ENCODE measurements at regions not wholly inside any gene's neighbourhood (a gene's known extent, or its start where the extent isn't known, plus 50 kb on each side); places are given as distances from the start of the nearest gene placed in this dataset.
"Not testable (repeated sequence)": the region's sequence is repeated elsewhere in the genome, so short reads cannot be mapped to it uniquely, and the experiment has no call there.

DNA sequence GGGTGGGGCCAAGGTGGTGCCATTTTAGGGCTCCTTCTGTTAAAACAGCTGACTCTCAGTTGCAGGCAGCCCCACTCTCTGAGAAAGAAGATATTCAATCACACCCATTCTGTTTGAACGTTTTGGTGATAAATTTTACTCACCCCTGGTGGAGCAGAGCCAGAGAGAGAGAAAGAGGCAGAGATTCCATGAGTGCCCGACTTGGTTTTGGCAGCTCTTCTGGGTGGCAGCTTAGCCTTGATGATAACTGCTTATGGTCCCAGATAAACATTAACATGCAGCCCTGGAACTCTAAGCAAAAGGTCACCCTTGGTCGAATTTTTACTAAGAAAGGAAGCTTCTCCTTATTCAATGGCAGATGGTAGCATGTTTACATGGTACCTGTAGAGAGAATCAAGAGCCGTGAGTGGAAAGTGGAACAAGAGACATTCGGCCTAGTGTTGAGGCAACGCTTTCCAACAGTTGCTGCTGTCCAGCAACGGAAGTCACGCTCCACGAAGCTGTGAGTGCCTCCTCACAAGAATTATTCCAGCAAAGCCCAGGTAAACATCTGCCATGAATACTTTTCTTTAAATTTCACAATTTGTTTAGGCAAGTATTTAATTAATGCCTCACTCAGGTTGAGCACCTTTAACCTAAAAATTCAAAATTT, 530.6 kb upstream of the ROBO2 start:
- H3K4me1 ChIP-seq (ENCODE audit: insufficient read depth, low read length), result no peaks in the 10 kb centered on the region
- no peak overlapping the region for H3K9ac ChIP-seq (ENCODE audit: low read depth, low read length)
- no peaks in the 10 kb centered on the region for H3K36me3 ChIP-seq (ENCODE audit: insufficient read depth, low read length)
- no peaks in the 10 kb centered on the region; the same call in 1 of the 2 replicates for H3K9me3 ChIP-seq (ENCODE audit: control insufficient read depth, insufficient read depth, low read length)

GRCh38 chr3:76514836-76515235, 525.1 kb upstream of the ROBO2 start:
- H3K9me3 ChIP-seq (ENCODE audit: control insufficient read depth, insufficient read depth, low read length), result no peaks in the 10 kb centered on the region
- no peaks in the 10 kb centered on the region for H3K36me3 ChIP-seq (ENCODE audit: insufficient read depth, low read length)
- no peak overlapping the region for H3K9ac ChIP-seq (ENCODE audit: low read depth, low read length)
- H3K4me1 ChIP-seq (ENCODE audit: insufficient read depth, low read length), result no peaks in the 10 kb centered on the region

- Histone ChIP-seq H3K36me3 (ENCODE audit: insufficient read depth, low read length) (no peaks in the 10 kb centered on the region), H3K4me1 (ENCODE audit: insufficient read depth, low read length) (no peaks in the 10 kb centered on the region; the same call in 1 of the 2 replicates), H3K9ac (ENCODE audit: low read depth, low read length) (no peak overlapping the region), H3K9me3 (ENCODE audit: control insufficient read depth, insufficient read depth, low read length) (no peaks in the 10 kb centered on the region)
These were observed 516.6 kb upstream of the ROBO2 start for GRCh38 chr3:76523337-76523736.

GRCh38 chr3:76525726-76526125, 514.2 kb upstream of the ROBO2 start:
- Histone ChIP-seq H3K9ac (ENCODE audit: low read depth, low read length) (no peak overlapping the region), H3K36me3 (ENCODE audit: insufficient read depth, low read length) (no peaks in the 10 kb centered on the region), H3K4me1 (ENCODE audit: insufficient read depth, low read length) (peaks cover 3% of the 10 kb centered on the region; the same call in 1 of the 2 replicates), H3K9me3 (ENCODE audit: control insufficient read depth, insufficient read depth, low read length) (no peaks in the 10 kb centered on the region)

DNA sequence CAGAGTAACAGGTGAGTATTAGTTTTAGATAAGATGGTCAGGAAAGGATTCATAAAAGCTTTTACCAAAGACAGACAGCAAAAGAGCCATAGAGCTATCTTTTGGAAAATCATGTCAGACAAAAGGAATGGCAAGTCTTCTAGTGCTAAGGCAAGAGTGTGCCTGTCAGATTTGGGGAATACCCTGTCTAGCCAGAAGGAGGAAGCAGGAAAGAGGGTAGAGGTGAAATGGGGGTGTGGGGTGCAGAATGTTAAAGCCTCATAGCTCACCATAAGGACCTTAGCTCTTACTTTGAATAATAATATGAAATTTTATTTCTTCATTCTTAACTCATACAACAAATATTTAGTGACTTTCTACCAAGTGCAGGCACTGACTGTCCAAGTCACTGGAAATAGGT, 512.1 kb upstream of the ROBO2 start:
- no peaks in the 10 kb centered on the region for H3K9me3 ChIP-seq (ENCODE audit: control insufficient read depth, insufficient read depth, low read length)
- no peaks in the 10 kb centered on the region for H3K36me3 ChIP-seq (ENCODE audit: insufficient read depth, low read length)
- H3K9ac ChIP-seq (ENCODE audit: low read depth, low read length), result no peak overlapping the region

GRCh38 chr3:76532158-76532822, 507.6 kb upstream of the ROBO2 start:
- no peaks in the 10 kb centered on the region; the same call in 1 of the 2 replicates for H3K36me3 ChIP-seq (ENCODE audit: insufficient read depth, low read length)
- H3K9me3 ChIP-seq (ENCODE audit: control insufficient read depth, insufficient read depth, low read length), result no peaks in the 10 kb centered on the region
- no peak overlapping the region for H3K9ac ChIP-seq (ENCODE audit: low read depth, low read length)

More for the DNA sequence above, 512.1 kb upstream of the ROBO2 start:
- H3K4me1 ChIP-seq (ENCODE audit: insufficient read depth, low read length), result peaks cover 3% of the 10 kb centered on the region; the same call in 1 of the 2 replicates

DNA sequence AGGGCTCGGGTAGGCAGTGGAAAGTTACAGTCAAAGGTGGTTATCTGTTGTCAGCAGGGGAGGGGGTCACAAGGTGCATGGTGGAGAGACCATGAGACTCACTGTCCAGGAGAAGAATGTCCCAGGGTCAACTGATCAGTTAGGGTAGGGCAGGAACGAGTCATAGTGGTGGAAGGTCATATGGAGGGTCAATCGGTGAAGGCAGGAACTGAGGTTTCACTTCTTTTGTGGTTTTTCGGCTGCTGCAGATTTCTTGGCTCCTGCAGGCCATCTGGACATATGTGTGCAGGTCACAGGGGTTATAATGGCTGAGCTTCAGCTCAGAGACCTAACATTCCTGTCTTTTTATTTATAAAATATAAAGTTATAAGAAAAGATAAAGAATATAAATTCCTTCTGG, 506.2 kb upstream of the ROBO2 start:
- not testable (repeated sequence) for H3K9me3 ChIP-seq (ENCODE audit: control insufficient read depth, insufficient read depth, low read length); H3K4me1 ChIP-seq (ENCODE audit: insufficient read depth, low read length); H3K36me3 ChIP-seq (ENCODE audit: insufficient read depth, low read length); H3K9ac ChIP-seq (ENCODE audit: low read depth, low read length)

More at GRCh38 chr3:76532158-76532822, 507.6 kb upstream of the ROBO2 start:
- peaks cover 9% of the 10 kb centered on the region for H3K4me1 ChIP-seq (ENCODE audit: insufficient read depth, low read length)

- H3K36me3 ChIP-seq (ENCODE audit: insufficient read depth, low read length); H3K9me3 ChIP-seq (ENCODE audit: control insufficient read depth, insufficient read depth, low read length); H3K9ac ChIP-seq (ENCODE audit: low read depth, low read length): not testable (repeated sequence)
- H3K4me1 ChIP-seq (ENCODE audit: insufficient read depth, low read length), result peaks cover 13% of the 10 kb centered on the region
These were observed 502.0 kb upstream of the ROBO2 start for GRCh38 chr3:76537857-76538256.

DNA sequence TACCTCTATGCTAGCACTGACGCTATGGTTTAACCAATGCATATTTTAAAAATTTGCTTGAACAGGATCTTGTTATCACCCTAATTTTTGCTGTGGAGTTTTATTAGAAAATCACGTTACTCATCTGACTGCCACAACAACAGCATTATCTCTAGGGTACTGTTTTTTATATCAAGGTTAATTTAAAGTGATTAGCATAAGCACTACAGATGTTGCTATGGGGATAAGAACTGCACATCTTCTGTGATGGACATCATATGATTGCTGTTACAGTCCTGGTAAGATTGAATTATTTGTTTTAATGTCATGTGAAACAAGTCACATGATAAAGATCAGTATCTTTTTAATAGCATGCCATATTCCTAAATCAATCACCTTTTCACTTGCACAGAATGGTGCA, 492.2 kb upstream of the ROBO2 start:
- H3K4me1 ChIP-seq (ENCODE audit: insufficient read depth, low read length), result no peaks in the 10 kb centered on the region
- no peaks in the 10 kb centered on the region for H3K36me3 ChIP-seq (ENCODE audit: insufficient read depth, low read length)
- no peaks in the 10 kb centered on the region; the same call in 1 of the 2 replicates for H3K9me3 ChIP-seq (ENCODE audit: control insufficient read depth, insufficient read depth, low read length)
- no peak overlapping the region for H3K9ac ChIP-seq (ENCODE audit: low read depth, low read length)

DNA sequence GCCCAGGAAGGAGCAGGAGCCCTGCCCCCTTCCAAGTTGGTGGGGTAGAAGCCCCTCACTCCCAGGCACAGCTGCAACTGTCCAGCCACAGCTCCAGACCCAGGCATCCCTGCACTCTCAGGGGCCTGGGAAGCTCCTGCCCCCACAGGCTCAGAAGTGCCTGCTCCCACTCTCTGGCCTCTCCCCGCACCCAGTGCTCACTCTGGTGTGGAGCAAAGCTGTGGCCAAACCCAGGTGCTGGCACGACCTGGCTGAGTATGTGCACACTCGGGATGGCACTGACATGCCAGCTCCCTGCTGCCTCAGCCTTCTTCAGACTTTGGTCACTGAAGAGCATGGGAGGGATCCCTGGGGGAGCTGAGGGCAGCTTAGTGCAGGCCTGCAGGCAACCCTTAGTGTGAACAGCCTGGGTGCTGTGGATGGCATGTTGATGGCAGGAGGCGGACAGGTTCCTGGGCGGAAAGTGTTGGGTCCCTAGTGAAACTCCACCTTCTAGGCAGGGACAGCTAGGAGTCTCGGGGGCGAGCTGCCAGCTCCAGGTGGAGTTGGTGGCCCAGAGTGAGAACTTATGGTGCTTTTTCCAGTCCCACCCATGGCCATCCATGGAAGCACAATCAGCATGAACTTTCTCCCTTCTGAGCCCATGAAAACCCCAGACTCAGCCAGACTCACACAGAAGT, 489.2 kb upstream of the ROBO2 start:
- no peaks in the 10 kb centered on the region; the same call in 1 of the 2 replicates for H3K9me3 ChIP-seq (ENCODE audit: control insufficient read depth, insufficient read depth, low read length)
- no peaks in the 10 kb centered on the region for H3K36me3 ChIP-seq (ENCODE audit: insufficient read depth, low read length)
- H3K9ac ChIP-seq (ENCODE audit: low read depth, low read length), result no peak overlapping the region
- H3K4me1 ChIP-seq (ENCODE audit: insufficient read depth, low read length), result no peaks in the 10 kb centered on the region

- no peaks in the 10 kb centered on the region; the same call in 1 of the 2 replicates for H3K9me3 ChIP-seq (ENCODE audit: control insufficient read depth, insufficient read depth, low read length)
- no peak overlapping the region for H3K9ac ChIP-seq (ENCODE audit: low read depth, low read length)
- no peaks in the 10 kb centered on the region for H3K4me1 ChIP-seq (ENCODE audit: insufficient read depth, low read length)
These were observed 488.2 kb upstream of the ROBO2 start for GRCh38 chr3:76551739-76552138.

DNA sequence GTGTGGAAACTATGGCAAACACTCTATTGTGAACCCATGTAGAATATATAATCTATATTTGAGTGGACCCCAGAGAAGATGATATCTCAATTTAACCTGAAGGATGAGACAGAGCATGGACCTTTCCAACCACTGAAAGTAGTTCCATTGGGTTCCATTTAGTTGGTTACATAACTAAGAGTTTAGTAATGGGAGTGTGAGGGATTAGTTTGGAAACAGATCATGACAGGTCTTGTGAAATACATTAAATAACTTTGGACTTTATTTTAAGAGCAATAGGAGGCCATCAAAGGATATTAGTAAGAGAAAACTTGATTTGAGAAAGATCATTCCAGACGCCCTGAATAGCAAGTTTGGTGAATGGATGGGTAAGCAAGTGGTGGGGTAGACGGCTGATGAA, 487.2 kb upstream of the ROBO2 start:
- Histone ChIP-seq H3K9ac (ENCODE audit: low read depth, low read length) (no peak overlapping the region), H3K9me3 (ENCODE audit: control insufficient read depth, insufficient read depth, low read length) (no peaks in the 10 kb centered on the region; the same call in 1 of the 2 replicates), H3K36me3 (ENCODE audit: insufficient read depth, low read length) (no peaks in the 10 kb centered on the region), H3K4me1 (ENCODE audit: insufficient read depth, low read length) (no peaks in the 10 kb centered on the region)

More at GRCh38 chr3:76551739-76552138, 488.2 kb upstream of the ROBO2 start:
- no peaks in the 10 kb centered on the region for H3K36me3 ChIP-seq (ENCODE audit: insufficient read depth, low read length)

- no peaks in the 10 kb centered on the region; the same call in 1 of the 2 replicates for H3K9me3 ChIP-seq (ENCODE audit: control insufficient read depth, insufficient read depth, low read length)
- H3K9ac ChIP-seq (ENCODE audit: low read depth, low read length), result no peak overlapping the region
- no peaks in the 10 kb centered on the region for H3K36me3 ChIP-seq (ENCODE audit: insufficient read depth, low read length)
- no peaks in the 10 kb centered on the region for H3K4me1 ChIP-seq (ENCODE audit: insufficient read depth, low read length)
These were observed 485.2 kb upstream of the ROBO2 start for GRCh38 chr3:76554707-76555106.

DNA sequence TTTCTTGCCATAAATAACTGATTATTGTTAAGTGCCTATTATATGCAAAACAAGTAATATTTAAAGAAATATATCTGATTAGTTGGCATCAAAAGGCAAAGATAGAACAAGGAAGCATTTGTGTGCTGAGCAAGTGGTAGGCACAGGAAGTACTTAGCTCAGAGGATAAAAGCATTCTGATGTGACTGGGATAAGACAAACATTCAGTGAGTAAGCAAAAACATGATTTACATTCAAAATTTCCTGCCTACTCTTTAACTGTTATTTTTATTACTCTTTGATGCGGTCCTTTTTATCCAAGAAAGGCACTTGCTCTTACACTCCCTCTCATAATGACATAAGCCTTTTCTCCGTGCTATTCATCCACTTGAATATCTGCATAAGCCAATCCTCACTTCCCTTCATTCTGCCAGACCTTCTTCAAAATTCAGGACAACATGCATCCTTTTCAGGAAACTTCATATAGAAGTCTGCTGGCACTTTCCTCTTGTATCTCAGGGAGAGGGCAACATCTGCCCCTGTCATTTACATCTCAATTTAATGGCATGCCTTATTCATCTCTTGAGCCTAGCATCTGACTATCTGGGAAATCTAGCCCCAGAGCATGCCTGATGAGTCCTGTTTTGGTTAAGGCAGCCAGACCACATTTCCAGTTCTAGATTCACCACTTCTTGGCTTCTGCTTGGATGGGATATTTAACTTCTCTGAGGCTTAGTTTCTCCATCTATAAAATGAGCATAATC, 478.2 kb upstream of the ROBO2 start:
- H3K36me3 ChIP-seq (ENCODE audit: insufficient read depth, low read length), result no peaks in the 10 kb centered on the region
- H3K9me3 ChIP-seq (ENCODE audit: control insufficient read depth, insufficient read depth, low read length), result no peaks in the 10 kb centered on the region
- H3K4me1 ChIP-seq (ENCODE audit: insufficient read depth, low read length), result peaks cover 15% of the 10 kb centered on the region; the same call in 1 of the 2 replicates
- no peak overlapping the region for H3K9ac ChIP-seq (ENCODE audit: low read depth, low read length)
